Trophoblast cell (in vitro differentiated cells and primary cell): ENCODE measurements at regions not wholly inside any gene's neighbourhood (a gene's known extent, or its start where the extent isn't known, plus 50 kb on each side); places are given as distances from the start of the nearest gene placed in this dataset.

Source experiments
- DNase-seq, 2 donors: peaks; one replicate each; pipeline ENCODE4 v3.0.0-alpha.2; 2016
- H2AFZ ChIP-seq: 2 replicates; pipeline ENCODE4 v1.6.1; 2013; ENCODE audit warnings: low read length, moderate library complexity, mild to moderate bottlenecking; ENCODE audit not compliant: insufficient read depth, poor library complexity
- H2AK5ac ChIP-seq: 2 replicates; pipeline ENCODE4 v1.6.1; 2013; ENCODE audit warnings: mild to moderate bottlenecking, low read length
- H2BK120ac ChIP-seq: 2 replicates; pipeline ENCODE4 v1.6.1; 2013; ENCODE audit warnings: low read length, mild to moderate bottlenecking, moderate library complexity; ENCODE audit not compliant: insufficient read depth, poor library complexity
- H2BK12ac ChIP-seq: 2 replicates; pipeline ENCODE4 v1.6.1; 2013; ENCODE audit warnings: mild to moderate bottlenecking, low read length, moderate library complexity
- H2BK5ac ChIP-seq: 2 replicates; pipeline ENCODE4 v1.6.1; 2013; ENCODE audit warnings: low read length, low read depth, moderate library complexity, mild to moderate bottlenecking; ENCODE audit not compliant: poor library complexity
- H3K14ac ChIP-seq: 2 replicates; pipeline ENCODE4 v1.6.1; 2013; ENCODE audit warnings: mild to moderate bottlenecking, low read length
- H3K18ac ChIP-seq: 2 replicates; pipeline ENCODE4 v1.6.1; 2013; ENCODE audit warnings: mild to moderate bottlenecking, low read length
- H3K23ac ChIP-seq: 2 replicates; pipeline ENCODE4 v1.6.1; 2013; ENCODE audit warnings: low read length
- H3K27ac ChIP-seq: 2 replicates; pipeline ENCODE4 v1.5.1; 2013; ENCODE audit warnings: low read depth, mild to moderate bottlenecking, inconsistent platforms, low read length, moderate library complexity
- H3K27me3 ChIP-seq: 2 replicates; pipeline ENCODE4 v1.6.1; 2013; ENCODE audit warnings: inconsistent platforms, mild to moderate bottlenecking, low read length, moderate library complexity; ENCODE audit not compliant: insufficient read depth
- H3K36me3 ChIP-seq, 2 experiments: 1 replicate in 1 of 2; 2 replicates in 1 of 2; pipeline ENCODE4 v1.6.1; 2013; ENCODE audit warnings: low read length in 2 of 2, mild to moderate bottlenecking in 2 of 2, moderate library complexity in 1 of 2; ENCODE audit not compliant: insufficient read depth in 2 of 2, control insufficient read depth in 1 of 2
- H3K4ac ChIP-seq: 2 replicates; pipeline ENCODE4 v1.6.1; 2013; ENCODE audit warnings: low read depth, mild to moderate bottlenecking, low read length, moderate library complexity
- H3K4me1 ChIP-seq, 2 experiments: 1 replicate in 1 of 2; 2 replicates in 1 of 2; pipeline ENCODE4 v1.6.1; 2013; ENCODE audit warnings: low read length in 2 of 2, mild to moderate bottlenecking in 2 of 2, moderate library complexity in 1 of 2; ENCODE audit not compliant: insufficient read depth in 2 of 2, control insufficient read depth in 1 of 2
- H3K4me2 ChIP-seq: 2 replicates; pipeline ENCODE4 v1.6.1; 2013; ENCODE audit warnings: inconsistent platforms, mild to moderate bottlenecking, low read length, moderate library complexity
- H3K4me3 ChIP-seq: 2 replicates; pipeline ENCODE4 v1.5.1; 2013; ENCODE audit warnings: mild to moderate bottlenecking, low read depth, low read length, inconsistent platforms
- H3K79me1 ChIP-seq: one replicate; pipeline ENCODE4 v1.6.1; 2013; ENCODE audit warnings: low read length
- H3K79me2 ChIP-seq: 2 replicates; pipeline ENCODE4 v1.6.1; 2013; ENCODE audit warnings: low read length, mild to moderate bottlenecking; ENCODE audit not compliant: control insufficient read depth, insufficient read depth, poor library complexity
- H3K9ac ChIP-seq: 2 replicates; pipeline ENCODE4 v1.6.1; 2013; ENCODE audit warnings: mild to moderate bottlenecking, low read length
- H3K9me3 ChIP-seq: 2 replicates; pipeline ENCODE4 v1.6.1; 2013; ENCODE audit warnings: low read depth, mild to moderate bottlenecking, control low read depth, inconsistent platforms, low read length; ENCODE audit not compliant: insufficient read depth
- H4K12ac ChIP-seq: 2 replicates; pipeline ENCODE4 v1.6.1; 2013; ENCODE audit warnings: low read depth, mild to moderate bottlenecking, low read length, moderate library complexity
- H4K8ac ChIP-seq: 2 replicates; pipeline ENCODE4 v1.6.1; 2013; ENCODE audit warnings: low read depth, mild to moderate bottlenecking, low read length, moderate library complexity
- H4K91ac ChIP-seq: one replicate; pipeline ENCODE4 v1.6.1; 2013; ENCODE audit warnings: low read depth, mild to moderate bottlenecking, low read length, moderate library complexity
- WGBS: extraction: QIAGEN DNeasy Blood & Tissue Kit; methylation state at CpG from one replicate; pipeline ENCODE4 v1.1.7; 2013; ENCODE audit warnings: missing lambda C conversion rate; ENCODE audit not compliant: insufficient read length, insufficient coverage; ENCODE audit errors: extremely low coverage; 5-methylcytosine and 5-hydroxymethylcytosine counted together

GRCh38 chr1:218880484-218881060 is 293.1 kb upstream of the LYPLAL1 start:
- no peak overlapping the region for H3K4ac ChIP-seq
- H3K4me2 ChIP-seq, result no peak overlapping the region
- H3K36me3 ChIP-seq, result no peaks in the 10 kb centered on the region
- H2BK5ac ChIP-seq, result no peak overlapping the region
- H3K27ac ChIP-seq, result no peak overlapping the region
- no peak overlapping the region for H3K18ac ChIP-seq
- no peak overlapping the region for H4K12ac ChIP-seq
- no peaks in the 10 kb centered on the region for H3K79me1 ChIP-seq
- H3K4me3 ChIP-seq, result no peak overlapping the region
- no peak overlapping the region for H2AK5ac ChIP-seq
- H2BK12ac ChIP-seq, result no peak overlapping the region
- no peak overlapping the region for H2BK120ac ChIP-seq
- no peak for DNase-seq
- no peak overlapping the region for H3K9ac ChIP-seq
- H3K9me3 ChIP-seq, result peaks cover 2% of the 10 kb centered on the region
- H3K79me2 ChIP-seq, result no peaks in the 10 kb centered on the region
- H4K8ac ChIP-seq, result no peak overlapping the region
- no peak overlapping the region for H3K23ac ChIP-seq
- no peaks in the 10 kb centered on the region for H3K4me1 ChIP-seq
- no CpG with 5 or more reads among the region's 5 CpGs for WGBS
- no peak overlapping the region for H4K91ac ChIP-seq
- no peaks in the 10 kb centered on the region for H3K27me3 ChIP-seq
- H3K14ac ChIP-seq, result no peak overlapping the region
- H2AFZ ChIP-seq, result no peak overlapping the region

GRCh38 chr1:218882454-218882853 is 291.2 kb upstream of the LYPLAL1 start:
- Histone ChIP-seq H3K23ac (no peak overlapping the region), H3K9me3 (peaks cover 2% of the 10 kb centered on the region), H4K8ac (no peak overlapping the region), H2BK12ac (no peak overlapping the region), H3K79me2 (no peaks in the 10 kb centered on the region), H3K4me2 (no peak overlapping the region), H3K27ac (no peak overlapping the region), H2BK5ac (no peak overlapping the region), H3K18ac (no peak overlapping the region), H4K91ac (no peak overlapping the region), H3K14ac (no peak overlapping the region), H3K9ac (no peak overlapping the region), H2AK5ac (no peak overlapping the region), H3K36me3 (no peaks in the 10 kb centered on the region), H2AFZ (no peak overlapping the region), H3K27me3 (no peaks in the 10 kb centered on the region), H3K4ac (no peak overlapping the region), H3K79me1 (no peaks in the 10 kb centered on the region), H4K12ac (no peak overlapping the region), H2BK120ac (no peak overlapping the region), H3K4me1 (no peaks in the 10 kb centered on the region), H3K4me3 (no peak overlapping the region)
- WGBS, result no CpG with 5 or more reads among the region's 6 CpGs
- no peak for DNase-seq

- no peak overlapping the region for H3K9ac ChIP-seq
- H3K36me3 ChIP-seq, result no peaks in the 10 kb centered on the region
- H2BK5ac ChIP-seq, result no peak overlapping the region
- H3K27ac ChIP-seq, result no peak overlapping the region
- no peaks in the 10 kb centered on the region for H3K79me1 ChIP-seq
- no peak overlapping the region for H4K91ac ChIP-seq
- H2AK5ac ChIP-seq, result no peak overlapping the region
- WGBS, result no CpG with 5 or more reads among the region's 6 CpGs
- H4K8ac ChIP-seq, result no peak overlapping the region
- DNase-seq, result no peak
- no peaks in the 10 kb centered on the region for H3K4me1 ChIP-seq
- H3K9me3 ChIP-seq, result peaks cover 2% of the 10 kb centered on the region
- no peak overlapping the region for H3K14ac ChIP-seq
- H2BK12ac ChIP-seq, result no peak overlapping the region
- no peak overlapping the region for H2AFZ ChIP-seq
- no peak overlapping the region for H3K4me3 ChIP-seq
- H3K27me3 ChIP-seq, result no peaks in the 10 kb centered on the region
- H3K18ac ChIP-seq, result no peak overlapping the region
- H4K12ac ChIP-seq, result no peak overlapping the region
- no peak overlapping the region for H3K4ac ChIP-seq
- H3K4me2 ChIP-seq, result no peak overlapping the region
- no peak overlapping the region for H3K23ac ChIP-seq
- no peak overlapping the region for H2BK120ac ChIP-seq
- H3K79me2 ChIP-seq, result no peaks in the 10 kb centered on the region
Observed at GRCh38 chr1:218886101-218886871, 287.4 kb upstream of the LYPLAL1 start.

GRCh38 chr1:218887141-218887925 is 286.3 kb upstream of the LYPLAL1 start:
- Histone ChIP-seq H3K27me3 (no peaks in the 10 kb centered on the region), H3K14ac (no peak overlapping the region), H3K27ac (no peak overlapping the region), H4K8ac (no peak overlapping the region), H3K79me2 (no peaks in the 10 kb centered on the region), H3K79me1 (no peaks in the 10 kb centered on the region), H3K4me2 (no peak overlapping the region), H2BK5ac (no peak overlapping the region), H3K4ac (no peak overlapping the region), H2BK120ac (no peak overlapping the region), H3K4me1 (no peaks in the 10 kb centered on the region), H3K18ac (no peak overlapping the region), H3K9me3 (peaks cover 2% of the 10 kb centered on the region), H3K4me3 (no peak overlapping the region), H4K12ac (no peak overlapping the region), H4K91ac (no peak overlapping the region), H2BK12ac (peak overlapping the region; percentile 26), H3K23ac (no peak overlapping the region), H3K9ac (no peak overlapping the region), H3K36me3 (no peaks in the 10 kb centered on the region), H2AK5ac (no peak overlapping the region), H2AFZ (no peak overlapping the region)
- DNase-seq, result no peak
- no CpG with 5 or more reads among the region's 5 CpGs for WGBS
